PC-9 (cell line): ENCODE measurements at regions not wholly inside any gene's neighbourhood (a gene's known extent, or its start where the extent isn't known, plus 50 kb on each side); places are given as distances from the start of the nearest gene placed in this dataset.

ENCODE experiments used
- EZH2 ChIP-seq: fragments of 200-600 bp; sonication (generic); IDR thresholded peaks from 2 replicates; pipeline ENCODE4 v1.8.0; 2017; ENCODE audit warnings: antibody characterized with exemption, low read depth
- TF ChIP-seq, protein P1 (sequence below): fragments of 200-600 bp; sonication (generic); conservative IDR thresholded peaks from 2 replicates; pipeline ENCODE4 v1.6.1; 2017; ENCODE audit warnings: mixed run types, antibody characterized with exemption, mild to moderate bottlenecking, moderate library complexity

DNA sequence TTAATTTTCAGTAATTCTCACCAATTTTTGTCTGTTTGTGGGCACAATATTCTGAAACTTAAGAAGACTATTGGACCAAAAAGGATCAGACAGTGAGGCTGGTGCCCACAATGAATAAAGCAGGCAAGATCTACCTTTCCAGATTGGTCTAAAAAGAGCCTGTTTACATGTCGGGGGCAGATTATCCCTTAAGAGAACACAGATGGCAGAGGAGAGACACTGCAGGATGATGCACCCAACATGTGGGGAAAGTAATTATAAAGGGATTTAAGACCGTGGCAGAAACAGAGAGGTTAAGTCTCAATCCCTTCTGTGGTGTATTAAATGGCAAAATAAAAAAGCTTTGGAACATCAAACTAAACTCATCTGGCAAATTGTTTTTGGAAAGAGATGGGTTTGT is 331.8 kb upstream of the CDH11 start:
- TF ChIP-seq, protein P1, sequence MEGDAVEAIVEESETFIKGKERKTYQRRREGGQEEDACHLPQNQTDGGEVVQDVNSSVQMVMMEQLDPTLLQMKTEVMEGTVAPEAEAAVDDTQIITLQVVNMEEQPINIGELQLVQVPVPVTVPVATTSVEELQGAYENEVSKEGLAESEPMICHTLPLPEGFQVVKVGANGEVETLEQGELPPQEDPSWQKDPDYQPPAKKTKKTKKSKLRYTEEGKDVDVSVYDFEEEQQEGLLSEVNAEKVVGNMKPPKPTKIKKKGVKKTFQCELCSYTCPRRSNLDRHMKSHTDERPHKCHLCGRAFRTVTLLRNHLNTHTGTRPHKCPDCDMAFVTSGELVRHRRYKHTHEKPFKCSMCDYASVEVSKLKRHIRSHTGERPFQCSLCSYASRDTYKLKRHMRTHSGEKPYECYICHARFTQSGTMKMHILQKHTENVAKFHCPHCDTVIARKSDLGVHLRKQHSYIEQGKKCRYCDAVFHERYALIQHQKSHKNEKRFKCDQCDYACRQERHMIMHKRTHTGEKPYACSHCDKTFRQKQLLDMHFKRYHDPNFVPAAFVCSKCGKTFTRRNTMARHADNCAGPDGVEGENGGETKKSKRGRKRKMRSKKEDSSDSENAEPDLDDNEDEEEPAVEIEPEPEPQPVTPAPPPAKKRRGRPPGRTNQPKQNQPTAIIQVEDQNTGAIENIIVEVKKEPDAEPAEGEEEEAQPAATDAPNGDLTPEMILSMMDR: no peak
- TF ChIP-seq EZH2: no peak
